H1 (cell line): ENCODE measurements at regions not wholly inside any gene's neighbourhood (a gene's known extent, or its start where the extent isn't known, plus 50 kb on each side); places are given as distances from the start of the nearest gene placed in this dataset.

Source experiments
- BCL11A ChIP-seq, 2 experiments: IDR thresholded peaks; one replicate each; pipeline ENCODE4 v1.6.1; 2011; ENCODE audit warnings: low read depth in 2 of 2, low read length in 2 of 2, mild to moderate bottlenecking in 2 of 2
- CHD1 ChIP-seq: IDR thresholded peaks from 2 replicates; pipeline ENCODE4 v1.6.1; 2012; ENCODE audit warnings: low read depth, low read length, improper control_type of control experiment
- CTBP2 ChIP-seq: IDR thresholded peaks from 2 replicates; pipeline ENCODE4 v1.7.0; 2011; ENCODE audit warnings: borderline replicate concordance, mild to moderate bottlenecking, moderate library complexity, mixed read lengths, low read length; ENCODE audit not compliant: insufficient read depth, insufficient read length
- E2F6 ChIP-seq: IDR thresholded peaks from 2 replicates; pipeline ENCODE4 v1.6.1; 2012; ENCODE audit warnings: inconsistent platforms
- SUZ12 ChIP-seq: fragments of 200-600 bp; sonication (generic); IDR thresholded peaks from 2 replicates; pipeline ENCODE4 v1.6.1; 2012; ENCODE audit warnings: mild to moderate bottlenecking, inconsistent platforms, low read length, moderate library complexity, mixed read lengths
- TF ChIP-seq, protein P1 (sequence below): fragments of 300-600 bp; sonication (generic); IDR thresholded peaks from 2 replicates; pipeline ENCODE4 v1.7.1; 2012; ENCODE audit warnings: low read length, moderate library complexity, mild to moderate bottlenecking, inconsistent platforms; ENCODE audit not compliant: insufficient replicate concordance

- TF ChIP-seq, protein P1, sequence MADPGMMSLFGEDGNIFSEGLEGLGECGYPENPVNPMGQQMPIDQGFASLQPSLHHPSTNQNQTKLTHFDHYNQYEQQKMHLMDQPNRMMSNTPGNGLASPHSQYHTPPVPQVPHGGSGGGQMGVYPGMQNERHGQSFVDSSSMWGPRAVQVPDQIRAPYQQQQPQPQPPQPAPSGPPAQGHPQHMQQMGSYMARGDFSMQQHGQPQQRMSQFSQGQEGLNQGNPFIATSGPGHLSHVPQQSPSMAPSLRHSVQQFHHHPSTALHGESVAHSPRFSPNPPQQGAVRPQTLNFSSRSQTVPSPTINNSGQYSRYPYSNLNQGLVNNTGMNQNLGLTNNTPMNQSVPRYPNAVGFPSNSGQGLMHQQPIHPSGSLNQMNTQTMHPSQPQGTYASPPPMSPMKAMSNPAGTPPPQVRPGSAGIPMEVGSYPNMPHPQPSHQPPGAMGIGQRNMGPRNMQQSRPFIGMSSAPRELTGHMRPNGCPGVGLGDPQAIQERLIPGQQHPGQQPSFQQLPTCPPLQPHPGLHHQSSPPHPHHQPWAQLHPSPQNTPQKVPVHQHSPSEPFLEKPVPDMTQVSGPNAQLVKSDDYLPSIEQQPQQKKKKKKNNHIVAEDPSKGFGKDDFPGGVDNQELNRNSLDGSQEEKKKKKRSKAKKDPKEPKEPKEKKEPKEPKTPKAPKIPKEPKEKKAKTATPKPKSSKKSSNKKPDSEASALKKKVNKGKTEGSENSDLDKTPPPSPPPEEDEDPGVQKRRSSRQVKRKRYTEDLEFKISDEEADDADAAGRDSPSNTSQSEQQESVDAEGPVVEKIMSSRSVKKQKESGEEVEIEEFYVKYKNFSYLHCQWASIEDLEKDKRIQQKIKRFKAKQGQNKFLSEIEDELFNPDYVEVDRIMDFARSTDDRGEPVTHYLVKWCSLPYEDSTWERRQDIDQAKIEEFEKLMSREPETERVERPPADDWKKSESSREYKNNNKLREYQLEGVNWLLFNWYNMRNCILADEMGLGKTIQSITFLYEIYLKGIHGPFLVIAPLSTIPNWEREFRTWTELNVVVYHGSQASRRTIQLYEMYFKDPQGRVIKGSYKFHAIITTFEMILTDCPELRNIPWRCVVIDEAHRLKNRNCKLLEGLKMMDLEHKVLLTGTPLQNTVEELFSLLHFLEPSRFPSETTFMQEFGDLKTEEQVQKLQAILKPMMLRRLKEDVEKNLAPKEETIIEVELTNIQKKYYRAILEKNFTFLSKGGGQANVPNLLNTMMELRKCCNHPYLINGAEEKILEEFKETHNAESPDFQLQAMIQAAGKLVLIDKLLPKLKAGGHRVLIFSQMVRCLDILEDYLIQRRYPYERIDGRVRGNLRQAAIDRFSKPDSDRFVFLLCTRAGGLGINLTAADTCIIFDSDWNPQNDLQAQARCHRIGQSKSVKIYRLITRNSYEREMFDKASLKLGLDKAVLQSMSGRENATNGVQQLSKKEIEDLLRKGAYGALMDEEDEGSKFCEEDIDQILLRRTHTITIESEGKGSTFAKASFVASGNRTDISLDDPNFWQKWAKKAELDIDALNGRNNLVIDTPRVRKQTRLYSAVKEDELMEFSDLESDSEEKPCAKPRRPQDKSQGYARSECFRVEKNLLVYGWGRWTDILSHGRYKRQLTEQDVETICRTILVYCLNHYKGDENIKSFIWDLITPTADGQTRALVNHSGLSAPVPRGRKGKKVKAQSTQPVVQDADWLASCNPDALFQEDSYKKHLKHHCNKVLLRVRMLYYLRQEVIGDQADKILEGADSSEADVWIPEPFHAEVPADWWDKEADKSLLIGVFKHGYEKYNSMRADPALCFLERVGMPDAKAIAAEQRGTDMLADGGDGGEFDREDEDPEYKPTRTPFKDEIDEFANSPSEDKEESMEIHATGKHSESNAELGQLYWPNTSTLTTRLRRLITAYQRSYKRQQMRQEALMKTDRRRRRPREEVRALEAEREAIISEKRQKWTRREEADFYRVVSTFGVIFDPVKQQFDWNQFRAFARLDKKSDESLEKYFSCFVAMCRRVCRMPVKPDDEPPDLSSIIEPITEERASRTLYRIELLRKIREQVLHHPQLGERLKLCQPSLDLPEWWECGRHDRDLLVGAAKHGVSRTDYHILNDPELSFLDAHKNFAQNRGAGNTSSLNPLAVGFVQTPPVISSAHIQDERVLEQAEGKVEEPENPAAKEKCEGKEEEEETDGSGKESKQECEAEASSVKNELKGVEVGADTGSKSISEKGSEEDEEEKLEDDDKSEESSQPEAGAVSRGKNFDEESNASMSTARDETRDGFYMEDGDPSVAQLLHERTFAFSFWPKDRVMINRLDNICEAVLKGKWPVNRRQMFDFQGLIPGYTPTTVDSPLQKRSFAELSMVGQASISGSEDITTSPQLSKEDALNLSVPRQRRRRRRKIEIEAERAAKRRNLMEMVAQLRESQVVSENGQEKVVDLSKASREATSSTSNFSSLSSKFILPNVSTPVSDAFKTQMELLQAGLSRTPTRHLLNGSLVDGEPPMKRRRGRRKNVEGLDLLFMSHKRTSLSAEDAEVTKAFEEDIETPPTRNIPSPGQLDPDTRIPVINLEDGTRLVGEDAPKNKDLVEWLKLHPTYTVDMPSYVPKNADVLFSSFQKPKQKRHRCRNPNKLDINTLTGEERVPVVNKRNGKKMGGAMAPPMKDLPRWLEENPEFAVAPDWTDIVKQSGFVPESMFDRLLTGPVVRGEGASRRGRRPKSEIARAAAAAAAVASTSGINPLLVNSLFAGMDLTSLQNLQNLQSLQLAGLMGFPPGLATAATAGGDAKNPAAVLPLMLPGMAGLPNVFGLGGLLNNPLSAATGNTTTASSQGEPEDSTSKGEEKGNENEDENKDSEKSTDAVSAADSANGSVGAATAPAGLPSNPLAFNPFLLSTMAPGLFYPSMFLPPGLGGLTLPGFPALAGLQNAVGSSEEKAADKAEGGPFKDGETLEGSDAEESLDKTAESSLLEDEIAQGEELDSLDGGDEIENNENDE: no peak
- TF ChIP-seq E2F6 (no peak), CTBP2 (no peak), BCL11A (IDR thresholded peaks at IDR 0.05; ENCODE audit: low read depth in 2 of 2, low read length in 2 of 2) (no peak), CHD1 (no peak), SUZ12 (no peak)
- TF ChIP-seq, all 59 proteins: peak for 0
Measured at GRCh38 chr11:111153194-111153593, 92.3 kb upstream of the POU2AF2 start (continued).
